Nephron progenitor cell (in vitro differentiated cells): ENCODE measurements at regions not wholly inside any gene's neighbourhood (a gene's known extent, or its start where the extent isn't known, plus 50 kb on each side); places are given as distances from the start of the nearest gene placed in this dataset.

ENCODE experiments used
- DNase-seq: peaks from one replicate; pipeline ENCODE4 v3.0.0; 2021
- H3K27ac Mint-ChIP-seq: 2 replicates; pipeline ENCODE4 v1.8.0; 2021; ENCODE audit warnings: mild to moderate bottlenecking, moderate library complexity, mixed read lengths
- H3K27me3 Mint-ChIP-seq: 2 replicates; pipeline ENCODE4 v1.8.0; 2021; ENCODE audit warnings: mild to moderate bottlenecking, low read depth, mixed read lengths; ENCODE audit not compliant: poor library complexity
- H3K36me3 Mint-ChIP-seq: 2 replicates; pipeline ENCODE4 v1.8.0; 2021; ENCODE audit warnings: low read depth, mixed read lengths
- H3K4me1 Mint-ChIP-seq: 2 replicates; pipeline ENCODE4 v1.8.0; 2021; ENCODE audit warnings: mixed read lengths
- H3K4me3 Mint-ChIP-seq: 2 replicates; pipeline ENCODE4 v1.8.0; 2021; ENCODE audit warnings: mild to moderate bottlenecking, moderate library complexity, mixed read lengths
- H3K9me3 Mint-ChIP-seq: 2 replicates; pipeline ENCODE4 v1.8.0; 2021; ENCODE audit warnings: mild to moderate bottlenecking, moderate library complexity, mixed read lengths
- CTCF ChIP-seq: fragments of 200-600 bp; sonication (generic); IDR thresholded peaks from 2 replicates; pipeline ENCODE4 v1.5.0; 2021; ENCODE audit warnings: antibody characterized with exemption

- peaks cover 94% of the 10 kb centered on the region for H3K4me1 Mint-ChIP-seq
- DNase-seq: no peak
- no peaks in the 10 kb centered on the region for H3K27me3 Mint-ChIP-seq
- no peaks in the 10 kb centered on the region for H3K9me3 Mint-ChIP-seq
- no peaks in the 10 kb centered on the region for H3K36me3 Mint-ChIP-seq
- peak overlapping the region; percentile 46 for H3K27ac Mint-ChIP-seq
- TF ChIP-seq CTCF: no peak
- no peak overlapping the region for H3K4me3 Mint-ChIP-seq
Observed at GRCh38 chr18:1015777-1016176, 111.1 kb downstream of the ADCYAP1 start.

GRCh38 chr18:1017227-1018058, 112.8 kb downstream of the ADCYAP1 start:
- H3K36me3 Mint-ChIP-seq: no peaks in the 10 kb centered on the region
- no peak overlapping the region for H3K4me3 Mint-ChIP-seq
- no peak for DNase-seq
- no peak for TF ChIP-seq CTCF
- no peaks in the 10 kb centered on the region for H3K27me3 Mint-ChIP-seq
- no peaks in the 10 kb centered on the region for H3K9me3 Mint-ChIP-seq
- peaks cover 81% of the 10 kb centered on the region for H3K4me1 Mint-ChIP-seq
- peak overlapping the region; percentile 49 for H3K27ac Mint-ChIP-seq

- H3K36me3 Mint-ChIP-seq: no peaks in the 10 kb centered on the region
- no peaks in the 10 kb centered on the region for H3K9me3 Mint-ChIP-seq
- peaks cover 74% of the 10 kb centered on the region for H3K4me1 Mint-ChIP-seq
- peak overlapping the region; percentile 49 for H3K27ac Mint-ChIP-seq
- H3K4me3 Mint-ChIP-seq: no peak overlapping the region
- peaks cover under 1% of the 10 kb centered on the region for H3K27me3 Mint-ChIP-seq
- TF ChIP-seq CTCF: no peak
- DNase-seq: no peak
Observed at GRCh38 chr18:1018181-1018681, 113.6 kb downstream of the ADCYAP1 start.

GRCh38 chr18:1019191-1019590, 114.5 kb downstream of the ADCYAP1 start:
- no peak for DNase-seq
- no peaks in the 10 kb centered on the region for H3K36me3 Mint-ChIP-seq
- TF ChIP-seq CTCF: no peak
- H3K27ac Mint-ChIP-seq: no peak overlapping the region
- peaks cover 3% of the 10 kb centered on the region for H3K27me3 Mint-ChIP-seq
- no peak overlapping the region for H3K4me3 Mint-ChIP-seq
- no peaks in the 10 kb centered on the region for H3K9me3 Mint-ChIP-seq
- peaks cover 64% of the 10 kb centered on the region for H3K4me1 Mint-ChIP-seq

- H3K4me1 Mint-ChIP-seq: peaks cover 48% of the 10 kb centered on the region
- no peak overlapping the region for H3K27ac Mint-ChIP-seq
- no peak for TF ChIP-seq CTCF
- H3K36me3 Mint-ChIP-seq: peaks cover 11% of the 10 kb centered on the region
- H3K9me3 Mint-ChIP-seq: peaks cover 6% of the 10 kb centered on the region
- no peak for DNase-seq
- H3K27me3 Mint-ChIP-seq: peaks cover 3% of the 10 kb centered on the region
- H3K4me3 Mint-ChIP-seq: no peak overlapping the region
Observed at GRCh38 chr18:1020731-1021344, 116.2 kb downstream of the ADCYAP1 start.
